ENCODE measurements at regions not wholly inside any gene's neighbourhood (a gene's known extent, or its start where the extent isn't known, plus 50 kb on each side); places are given as distances from the start of the nearest gene placed in this dataset.

DNA sequence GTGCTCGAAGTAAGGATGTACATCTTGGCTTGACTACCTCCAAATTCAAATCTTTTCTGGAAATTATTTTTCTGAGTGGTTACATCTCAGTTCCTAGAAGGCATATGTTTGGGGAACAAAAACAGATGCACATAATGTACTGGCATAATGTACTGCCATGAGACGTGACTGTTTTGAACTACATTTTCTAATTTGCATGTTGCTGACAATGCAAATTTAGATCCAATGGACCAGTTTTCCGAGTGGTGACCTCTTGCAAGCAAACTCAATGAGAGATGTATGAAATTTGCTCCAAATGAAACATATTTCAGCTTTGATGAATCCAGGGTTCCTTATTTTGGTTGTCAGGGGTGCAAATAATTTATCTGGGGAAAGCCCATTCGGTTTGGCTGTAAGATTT, 694.3 kb downstream of the GRXCR1 start:
- TF ChIP-seq CTCF (IDR thresholded peaks at IDR 0.05; ENCODE audit: low read length) (no peak), EZH2phosphoT487 (IDR thresholded peaks at IDR 0.05; ENCODE audit: low read length) (no peak), EZH2 (optimal IDR thresholded peaks at IDR 0.05; ENCODE audit: low read depth, low read length) (no peak)

Data from MM.1S (cell line).